Endothelial cell (in vitro differentiated cells): ENCODE measurements at regions not wholly inside any gene's neighbourhood (a gene's known extent, or its start where the extent isn't known, plus 50 kb on each side); places are given as distances from the start of the nearest gene placed in this dataset.

ENCODE experiments used
- DNase-seq: peaks from one replicate; pipeline ENCODE4 v3.0.0; 2021; ENCODE audit warnings: low spot score
- H3K27ac Mint-ChIP-seq: one replicate; pipeline ENCODE4 v1.8.0; 2021; ENCODE audit warnings: mixed read lengths, inconsistent platforms; ENCODE audit not compliant: unreplicated experiment
- H3K27me3 Mint-ChIP-seq: one replicate; pipeline ENCODE4 v1.8.0; 2021; ENCODE audit warnings: mild to moderate bottlenecking, moderate library complexity, mixed read lengths, inconsistent platforms; ENCODE audit not compliant: unreplicated experiment
- H3K36me3 Mint-ChIP-seq: one replicate; pipeline ENCODE4 v1.8.0; 2021; ENCODE audit warnings: mild to moderate bottlenecking, low read depth, mixed read lengths, inconsistent platforms; ENCODE audit not compliant: unreplicated experiment
- H3K4me1 Mint-ChIP-seq: one replicate; pipeline ENCODE4 v1.8.0; 2021; ENCODE audit warnings: mild to moderate bottlenecking, mixed read lengths, inconsistent platforms; ENCODE audit not compliant: unreplicated experiment
- H3K4me3 Mint-ChIP-seq: one replicate; pipeline ENCODE4 v1.8.0; 2021; ENCODE audit warnings: mild to moderate bottlenecking, mixed read lengths, inconsistent platforms; ENCODE audit not compliant: unreplicated experiment
- H3K9me3 Mint-ChIP-seq: one replicate; pipeline ENCODE4 v1.8.0; 2021; ENCODE audit warnings: mixed read lengths, inconsistent platforms; ENCODE audit not compliant: unreplicated experiment
- TF ChIP-seq, protein P1 (sequence below): fragments of 200-600 bp; sonication (generic); IDR thresholded peaks from one replicate; pipeline ENCODE4 v1.5.0; 2021; ENCODE audit warnings: antibody characterized with exemption; ENCODE audit not compliant: unreplicated experiment

DNA sequence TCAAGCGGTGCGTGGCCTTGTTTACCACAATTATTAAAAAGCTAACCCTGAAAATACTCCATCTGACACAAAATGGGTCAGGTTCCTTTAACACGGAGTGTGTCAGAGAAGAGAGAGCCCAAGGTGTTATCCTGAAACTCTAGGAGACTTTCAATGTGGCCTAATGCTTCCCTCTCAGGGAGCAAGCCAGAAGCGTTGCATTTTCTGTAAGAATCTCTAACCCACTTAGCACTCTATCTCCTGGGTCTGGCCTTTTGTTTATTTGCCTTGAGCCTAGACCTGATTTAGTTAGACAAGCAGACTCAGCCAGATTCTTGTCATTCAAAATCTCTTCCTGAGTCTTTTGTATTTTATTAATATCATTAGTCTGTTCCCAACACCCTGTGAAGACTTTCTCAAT lies 184.0 kb upstream of the SYT1 start:
- DNase-seq: no peak
- TF ChIP-seq, protein P1, sequence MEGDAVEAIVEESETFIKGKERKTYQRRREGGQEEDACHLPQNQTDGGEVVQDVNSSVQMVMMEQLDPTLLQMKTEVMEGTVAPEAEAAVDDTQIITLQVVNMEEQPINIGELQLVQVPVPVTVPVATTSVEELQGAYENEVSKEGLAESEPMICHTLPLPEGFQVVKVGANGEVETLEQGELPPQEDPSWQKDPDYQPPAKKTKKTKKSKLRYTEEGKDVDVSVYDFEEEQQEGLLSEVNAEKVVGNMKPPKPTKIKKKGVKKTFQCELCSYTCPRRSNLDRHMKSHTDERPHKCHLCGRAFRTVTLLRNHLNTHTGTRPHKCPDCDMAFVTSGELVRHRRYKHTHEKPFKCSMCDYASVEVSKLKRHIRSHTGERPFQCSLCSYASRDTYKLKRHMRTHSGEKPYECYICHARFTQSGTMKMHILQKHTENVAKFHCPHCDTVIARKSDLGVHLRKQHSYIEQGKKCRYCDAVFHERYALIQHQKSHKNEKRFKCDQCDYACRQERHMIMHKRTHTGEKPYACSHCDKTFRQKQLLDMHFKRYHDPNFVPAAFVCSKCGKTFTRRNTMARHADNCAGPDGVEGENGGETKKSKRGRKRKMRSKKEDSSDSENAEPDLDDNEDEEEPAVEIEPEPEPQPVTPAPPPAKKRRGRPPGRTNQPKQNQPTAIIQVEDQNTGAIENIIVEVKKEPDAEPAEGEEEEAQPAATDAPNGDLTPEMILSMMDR: no peak
- Mint-ChIP-seq H3K4me1 (no peaks in the 10 kb centered on the region), H3K27ac (no peak overlapping the region), H3K27me3 (no peaks in the 10 kb centered on the region), H3K9me3 (no peaks in the 10 kb centered on the region), H3K4me3 (no peak overlapping the region), H3K36me3 (no peaks in the 10 kb centered on the region)

DNA sequence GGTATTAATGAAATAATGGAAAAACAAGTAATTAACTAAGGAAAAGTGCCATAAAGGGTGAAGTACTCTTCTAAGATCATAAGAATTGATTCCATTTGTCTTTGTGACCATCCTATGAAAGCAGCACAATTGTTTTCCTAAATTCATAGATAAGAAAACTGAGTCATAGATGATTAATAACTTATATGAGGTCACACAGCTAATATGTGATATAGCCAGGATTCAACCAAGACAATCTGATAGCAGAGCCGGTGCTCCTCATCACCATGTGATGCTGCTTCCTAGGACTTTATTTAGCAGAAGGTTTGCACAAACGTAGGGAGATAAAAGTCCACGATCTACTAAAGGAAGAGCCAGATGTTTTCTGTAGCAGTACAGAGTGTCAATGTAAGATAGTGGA lies 181.5 kb upstream of the SYT1 start:
- Mint-ChIP-seq H3K9me3 (no peaks in the 10 kb centered on the region), H3K27ac (no peak overlapping the region), H3K4me1 (no peaks in the 10 kb centered on the region), H3K4me3 (no peak overlapping the region), H3K36me3 (no peaks in the 10 kb centered on the region), H3K27me3 (no peaks in the 10 kb centered on the region)
- TF ChIP-seq, protein P1: no peak
- no peak for DNase-seq

DNA sequence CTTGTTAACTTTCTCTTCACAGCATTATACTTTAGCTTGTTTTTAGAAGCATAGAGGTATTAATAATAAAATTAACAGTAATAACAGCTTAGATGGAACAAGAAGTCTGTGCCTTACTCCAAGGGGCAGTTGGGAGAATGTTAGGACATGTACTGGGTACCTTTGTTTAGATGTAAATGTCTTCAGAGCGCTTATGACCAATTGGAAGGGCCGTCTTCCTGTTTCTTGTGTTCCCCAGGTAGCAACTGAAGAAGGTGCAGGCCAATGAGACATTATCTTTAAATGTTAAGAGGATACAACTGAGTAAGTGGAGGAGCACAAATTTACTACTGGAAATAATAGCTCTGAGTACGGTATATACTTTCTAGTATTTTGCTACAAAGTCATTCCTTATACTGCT lies 180.9 kb upstream of the SYT1 start:
- DNase-seq: no peak
- H3K36me3 Mint-ChIP-seq: no peaks in the 10 kb centered on the region
- no peaks in the 10 kb centered on the region for H3K9me3 Mint-ChIP-seq
- no peak overlapping the region for H3K4me3 Mint-ChIP-seq
- TF ChIP-seq, protein P1: no peak
- H3K4me1 Mint-ChIP-seq: no peaks in the 10 kb centered on the region
- no peak overlapping the region for H3K27ac Mint-ChIP-seq
- H3K27me3 Mint-ChIP-seq: no peaks in the 10 kb centered on the region

DNA sequence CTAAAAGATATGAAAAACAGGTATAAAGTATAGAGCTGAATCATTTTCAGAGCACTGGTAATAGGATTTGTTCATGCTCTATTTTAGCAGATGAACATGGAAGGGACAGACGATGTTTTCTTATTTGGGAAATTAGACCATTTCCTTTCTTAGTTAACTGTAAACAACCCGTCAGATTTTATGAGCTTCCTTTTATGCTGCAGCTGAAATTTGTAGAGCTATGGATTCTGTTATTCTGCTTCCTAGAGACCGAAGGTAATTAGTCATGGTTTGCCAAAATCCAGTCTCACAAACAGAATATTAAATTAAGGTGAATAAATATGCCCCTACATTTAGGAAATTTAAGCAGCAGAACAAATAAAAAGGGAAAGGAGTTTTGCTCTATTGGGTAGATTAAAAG lies 180.2 kb upstream of the SYT1 start:
- Mint-ChIP-seq H3K27me3 (no peaks in the 10 kb centered on the region), H3K4me3 (no peak overlapping the region), H3K27ac (no peak overlapping the region), H3K36me3 (no peaks in the 10 kb centered on the region), H3K4me1 (no peaks in the 10 kb centered on the region), H3K9me3 (no peaks in the 10 kb centered on the region)
- no peak for DNase-seq
- TF ChIP-seq, protein P1: no peak

DNA sequence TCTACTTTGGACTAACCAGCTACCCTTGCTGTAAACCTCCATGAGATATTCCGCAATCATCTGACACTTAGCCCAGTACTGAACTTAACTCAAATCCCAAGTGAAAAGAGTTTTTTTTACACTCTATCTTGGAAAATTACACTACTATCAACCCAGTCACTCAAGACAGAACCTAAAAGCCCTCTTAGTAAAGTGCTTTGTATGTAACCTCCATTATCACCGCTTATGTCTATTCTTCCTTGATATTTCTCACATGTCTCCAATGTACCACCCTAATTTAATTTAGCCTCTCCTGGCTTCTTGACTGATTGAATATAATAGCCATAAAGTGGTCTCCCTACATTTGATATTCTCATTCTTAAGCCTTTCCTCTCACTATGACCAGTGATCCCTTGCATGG lies 168.8 kb upstream of the SYT1 start:
- TF ChIP-seq, protein P1: no peak
- Mint-ChIP-seq H3K36me3 (no peaks in the 10 kb centered on the region), H3K27ac (no peak overlapping the region), H3K4me3 (no peak overlapping the region), H3K9me3 (no peaks in the 10 kb centered on the region), H3K27me3 (no peaks in the 10 kb centered on the region), H3K4me1 (no peaks in the 10 kb centered on the region)
- no peak for DNase-seq
